ENCODE measurements at regions not wholly inside any gene's neighbourhood (a gene's known extent, or its start where the extent isn't known, plus 50 kb on each side); places are given as distances from the start of the nearest gene placed in this dataset.

DNA sequence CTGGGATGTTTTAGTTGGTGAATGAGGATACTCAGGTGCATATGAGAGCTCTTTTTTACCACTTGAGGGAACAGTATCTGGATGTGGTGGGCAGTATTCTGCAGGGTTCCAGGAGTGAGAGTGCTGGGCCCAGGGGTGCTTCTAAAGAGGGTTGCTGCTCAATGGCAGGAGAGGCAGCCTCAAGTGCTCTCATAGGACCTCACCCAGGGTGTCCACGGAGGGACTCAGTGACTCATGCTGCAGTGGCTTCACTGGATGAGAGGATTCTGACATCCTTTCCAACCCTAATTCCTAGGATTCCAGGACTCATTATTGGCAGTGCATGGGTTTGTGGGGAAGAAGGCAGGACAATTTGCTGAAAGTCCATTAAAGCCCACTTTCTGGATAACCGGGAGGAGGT lies 176.6 kb upstream of the FERMT1 start:
- H3K79me2 ChIP-seq (ENCODE audit: low read length) = no peaks in the 10 kb centered on the region
- TF ChIP-seq EZH2phosphoT487 (IDR thresholded peaks at IDR 0.05; ENCODE audit: low read depth) = no peak
- TF ChIP-seq, protein P1, sequence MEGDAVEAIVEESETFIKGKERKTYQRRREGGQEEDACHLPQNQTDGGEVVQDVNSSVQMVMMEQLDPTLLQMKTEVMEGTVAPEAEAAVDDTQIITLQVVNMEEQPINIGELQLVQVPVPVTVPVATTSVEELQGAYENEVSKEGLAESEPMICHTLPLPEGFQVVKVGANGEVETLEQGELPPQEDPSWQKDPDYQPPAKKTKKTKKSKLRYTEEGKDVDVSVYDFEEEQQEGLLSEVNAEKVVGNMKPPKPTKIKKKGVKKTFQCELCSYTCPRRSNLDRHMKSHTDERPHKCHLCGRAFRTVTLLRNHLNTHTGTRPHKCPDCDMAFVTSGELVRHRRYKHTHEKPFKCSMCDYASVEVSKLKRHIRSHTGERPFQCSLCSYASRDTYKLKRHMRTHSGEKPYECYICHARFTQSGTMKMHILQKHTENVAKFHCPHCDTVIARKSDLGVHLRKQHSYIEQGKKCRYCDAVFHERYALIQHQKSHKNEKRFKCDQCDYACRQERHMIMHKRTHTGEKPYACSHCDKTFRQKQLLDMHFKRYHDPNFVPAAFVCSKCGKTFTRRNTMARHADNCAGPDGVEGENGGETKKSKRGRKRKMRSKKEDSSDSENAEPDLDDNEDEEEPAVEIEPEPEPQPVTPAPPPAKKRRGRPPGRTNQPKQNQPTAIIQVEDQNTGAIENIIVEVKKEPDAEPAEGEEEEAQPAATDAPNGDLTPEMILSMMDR (IDR thresholded peaks at IDR 0.05; ENCODE audit: low read depth, low read length) = no peak

DNA sequence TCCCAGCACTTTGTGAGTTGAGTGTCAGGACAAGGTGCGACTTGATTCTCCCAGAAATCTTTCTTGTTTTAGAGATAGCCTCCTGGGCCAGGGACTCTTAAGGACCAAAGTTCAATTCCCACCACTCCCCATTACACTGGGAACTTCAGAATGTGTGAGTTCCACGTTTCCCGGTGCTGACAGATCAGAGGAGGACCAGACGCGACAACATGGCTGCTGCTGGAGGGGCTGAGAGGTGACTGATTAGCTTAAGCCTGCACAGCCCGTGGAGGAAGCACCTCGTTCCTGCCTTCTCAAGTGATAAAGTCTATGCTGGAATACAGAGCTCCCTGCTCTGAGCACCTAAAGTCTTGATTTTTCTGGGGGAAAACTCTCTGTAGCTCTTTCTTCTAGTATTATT lies 175.2 kb upstream of the FERMT1 start:
- H3K9me3 ChIP-seq (ENCODE audit: insufficient read depth, low read length) = no peaks in the 10 kb centered on the region
- no peak overlapping the region for H3K4me3 ChIP-seq (ENCODE audit: low read length)
- no peak overlapping the region for H3K27ac ChIP-seq (ENCODE audit: low read length)
- H3K27me3 ChIP-seq (ENCODE audit: low read depth, low read length) = no peaks in the 10 kb centered on the region
- no peak overlapping the region for H3K9ac ChIP-seq (ENCODE audit: low read length)
- H3K36me3 ChIP-seq (replicated peaks; ENCODE audit: low read depth, low read length) = no peaks in the 10 kb centered on the region
- H4K20me1 ChIP-seq (ENCODE audit: insufficient read depth, low read length) = no peaks in the 10 kb centered on the region
- TF ChIP-seq EZH2phosphoT487 (IDR thresholded peaks at IDR 0.05; ENCODE audit: low read depth) = no peak
- TF ChIP-seq, protein P1 (IDR thresholded peaks at IDR 0.05; ENCODE audit: low read depth, low read length) = no peak
- H2AFZ ChIP-seq (ENCODE audit: low read depth, low read length) = no peak overlapping the region
- no peak overlapping the region for H3K4me2 ChIP-seq (ENCODE audit: low read length)
- H3K4me1 ChIP-seq (ENCODE audit: low read length) = no peaks in the 10 kb centered on the region
- H3K79me2 ChIP-seq (ENCODE audit: low read length) = no peaks in the 10 kb centered on the region

More for the DNA sequence above, 176.6 kb upstream of the FERMT1 start:
- H3K27ac ChIP-seq (ENCODE audit: low read length) = no peak overlapping the region
- H2AFZ ChIP-seq (ENCODE audit: low read depth, low read length) = no peak overlapping the region
- no peaks in the 10 kb centered on the region for H3K36me3 ChIP-seq (replicated peaks; ENCODE audit: low read depth, low read length)
- no peaks in the 10 kb centered on the region for H3K27me3 ChIP-seq (ENCODE audit: low read depth, low read length)
- no peak overlapping the region for H3K9ac ChIP-seq (ENCODE audit: low read length)
- H3K9me3 ChIP-seq (ENCODE audit: insufficient read depth, low read length) = no peaks in the 10 kb centered on the region
- no peaks in the 10 kb centered on the region for H3K4me1 ChIP-seq (ENCODE audit: low read length)
- no peak overlapping the region for H3K4me2 ChIP-seq (ENCODE audit: low read length)
- H3K4me3 ChIP-seq (ENCODE audit: low read length) = no peak overlapping the region
- H4K20me1 ChIP-seq (ENCODE audit: insufficient read depth, low read length) = no peaks in the 10 kb centered on the region

DNA sequence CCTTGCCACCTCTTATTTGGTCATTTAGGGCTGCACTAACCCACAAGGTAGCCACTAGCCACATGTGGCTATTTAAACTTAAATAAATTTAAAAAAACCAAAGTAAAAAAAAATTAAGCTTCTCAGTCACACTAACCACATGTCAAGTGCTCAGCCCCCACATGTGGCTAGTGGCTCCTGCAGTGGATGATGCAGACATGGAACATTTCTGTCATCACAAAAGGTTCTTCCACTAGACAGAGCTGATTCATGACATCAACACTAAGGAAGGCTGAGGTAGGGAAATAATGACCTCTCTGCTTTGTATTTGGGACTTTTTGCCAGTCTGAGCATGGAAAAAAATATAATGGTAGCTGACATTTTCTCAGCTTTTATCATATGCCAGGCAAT lies 173.0 kb upstream of the FERMT1 start:
- H3K79me2 ChIP-seq (ENCODE audit: low read length) = no peaks in the 10 kb centered on the region
- H3K27me3 ChIP-seq (ENCODE audit: low read depth, low read length) = no peaks in the 10 kb centered on the region
- no peaks in the 10 kb centered on the region for H3K4me1 ChIP-seq (ENCODE audit: low read length)
- no peak overlapping the region for H3K9ac ChIP-seq (ENCODE audit: low read length)
- no peak overlapping the region for H3K27ac ChIP-seq (ENCODE audit: low read length)
- H3K4me3 ChIP-seq (ENCODE audit: low read length) = no peak overlapping the region
- no peaks in the 10 kb centered on the region for H4K20me1 ChIP-seq (ENCODE audit: insufficient read depth, low read length)
- no peaks in the 10 kb centered on the region for H3K9me3 ChIP-seq (ENCODE audit: insufficient read depth, low read length)
- no peaks in the 10 kb centered on the region for H3K36me3 ChIP-seq (replicated peaks; ENCODE audit: low read depth, low read length)
- no peak overlapping the region for H2AFZ ChIP-seq (ENCODE audit: low read depth, low read length)
- H3K4me2 ChIP-seq (ENCODE audit: low read length) = no peak overlapping the region
- TF ChIP-seq EZH2phosphoT487 (IDR thresholded peaks at IDR 0.05; ENCODE audit: low read depth) = no peak
- TF ChIP-seq, protein P1 (IDR thresholded peaks at IDR 0.05; ENCODE audit: low read depth, low read length) = no peak

DNA sequence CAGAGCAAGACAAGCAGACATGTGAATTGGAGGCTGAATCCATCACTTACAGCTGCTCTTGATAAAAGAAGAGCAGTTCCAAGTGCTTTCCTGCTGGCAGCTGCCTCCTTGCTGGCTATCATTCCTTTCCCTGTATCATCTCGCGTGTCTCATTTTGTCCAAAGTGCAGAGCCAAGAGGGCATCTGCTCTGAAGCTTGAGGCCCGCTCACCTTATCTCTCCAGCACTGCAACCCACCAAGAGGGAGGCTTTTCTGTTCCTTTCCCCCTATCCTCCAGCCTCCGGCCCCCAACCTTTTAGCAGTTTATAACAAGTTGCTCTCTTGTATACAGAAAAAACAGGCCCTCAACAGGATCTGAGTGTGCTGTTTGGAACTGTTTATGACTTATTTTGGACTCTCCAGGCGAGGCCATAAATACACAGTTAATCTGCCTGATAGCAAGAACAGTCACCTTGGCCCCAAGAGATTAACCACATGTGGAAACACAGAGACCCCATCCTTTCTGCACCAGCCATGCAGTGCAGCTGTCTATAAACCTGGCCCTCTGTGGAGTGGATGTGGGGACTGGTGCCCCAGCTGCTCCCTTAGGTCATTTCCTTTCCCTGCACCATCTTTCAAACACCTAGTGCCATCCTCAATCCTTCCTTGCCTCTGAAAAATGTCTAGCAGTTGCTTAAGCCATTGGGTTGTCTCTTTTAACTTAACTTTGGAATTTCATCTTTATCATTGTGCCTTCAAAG lies 172.5 kb upstream of the FERMT1 start:
- Histone ChIP-seq H3K36me3 (replicated peaks; ENCODE audit: low read depth, low read length) (no peaks in the 10 kb centered on the region), H3K4me2 (ENCODE audit: low read length) (no peak overlapping the region), H4K20me1 (ENCODE audit: insufficient read depth, low read length) (no peaks in the 10 kb centered on the region), H2AFZ (ENCODE audit: low read depth, low read length) (no peak overlapping the region), H3K27me3 (ENCODE audit: low read depth, low read length) (no peaks in the 10 kb centered on the region), H3K27ac (ENCODE audit: low read length) (no peak overlapping the region), H3K9ac (ENCODE audit: low read length) (no peak overlapping the region), H3K9me3 (ENCODE audit: insufficient read depth, low read length) (no peaks in the 10 kb centered on the region), H3K79me2 (ENCODE audit: low read length) (no peaks in the 10 kb centered on the region), H3K4me1 (ENCODE audit: low read length) (no peaks in the 10 kb centered on the region), H3K4me3 (ENCODE audit: low read length) (no peak overlapping the region)
- TF ChIP-seq EZH2phosphoT487 (IDR thresholded peaks at IDR 0.05; ENCODE audit: low read depth) = no peak
- TF ChIP-seq, protein P1 (IDR thresholded peaks at IDR 0.05; ENCODE audit: low read depth, low read length) = no peak
